GM19395 (cell line): ENCODE measurements at regions not wholly inside any gene's neighbourhood (a gene's known extent, or its start where the extent isn't known, plus 50 kb on each side); places are given as distances from the start of the nearest gene placed in this dataset.
A peak's percentile ranks its signal among the peaks of the same experiment; 100 is the strongest.
"Not testable (repeated sequence)": the region's sequence is repeated elsewhere in the genome, so short reads cannot be mapped to it uniquely, and the experiment has no call there.

Experiments
- ATAC-seq: cut with Tn5 transposase; IDR thresholded peaks from one replicate; pipeline ENCODE4 v1.9.1; 2021; ENCODE audit warnings: mild to moderate bottlenecking, moderate library complexity; ENCODE audit not compliant: unreplicated experiment

- no peak for ATAC-seq
Observed at GRCh38 chr18:59980188-59980637, 80.4 kb downstream of the PMAIP1 start.

- no peak for ATAC-seq
Observed at GRCh38 chr18:59971871-59972428, 72.2 kb downstream of the PMAIP1 start.

- ATAC-seq, result peak; percentile 83
Observed at GRCh38 chr18:59971144-59971543, 71.3 kb downstream of the PMAIP1 start.

- ATAC-seq, result not testable (repeated sequence)
Observed at GRCh38 chr18:59969477-59970028, 69.8 kb downstream of the PMAIP1 start.

GRCh38 chr18:59968583-59968982 lies 68.8 kb downstream of the PMAIP1 start:
- ATAC-seq, result no peak

- ATAC-seq, result no peak
Observed at GRCh38 chr18:59967878-59968277, 68.1 kb downstream of the PMAIP1 start.

- ATAC-seq, result no peak
Observed at GRCh38 chr18:59966913-59967312, 67.1 kb downstream of the PMAIP1 start.

GRCh38 chr18:59963229-59963628 lies 63.4 kb downstream of the PMAIP1 start:
- ATAC-seq, result no peak

- ATAC-seq, result peak; percentile 88
Observed at GRCh38 chr18:59961070-59961469, 61.3 kb downstream of the PMAIP1 start.

- no peak for ATAC-seq
Observed at GRCh38 chr18:59960272-59960671, 60.5 kb downstream of the PMAIP1 start.

GRCh38 chr18:59959606-59960005 lies 59.8 kb downstream of the PMAIP1 start:
- no peak for ATAC-seq

GRCh38 chr18:59959073-59959472 lies 59.3 kb downstream of the PMAIP1 start:
- ATAC-seq, result no peak

GRCh38 chr18:59957957-59958356 lies 58.2 kb downstream of the PMAIP1 start:
- no peak for ATAC-seq

GRCh38 chr18:59954755-59955156 lies 55.0 kb downstream of the PMAIP1 start:
- ATAC-seq, result no peak

GRCh38 chr18:59954241-59954640 lies 54.4 kb downstream of the PMAIP1 start:
- ATAC-seq, result no peak
